Endothelial cell of umbilical vein (primary cell): ENCODE measurements at regions not wholly inside any gene's neighbourhood (a gene's known extent, or its start where the extent isn't known, plus 50 kb on each side); places are given as distances from the start of the nearest gene placed in this dataset.

Experiments
- CTCF ChIP-seq, 2 donors: IDR thresholded peaks; 1 replicate in 1 of 2; 2 replicates in 1 of 2; pipeline ENCODE4 v1.5.1; 2011; ENCODE audit warnings: low read length in 2 of 2, mild to moderate bottlenecking in 2 of 2, moderate library complexity in 2 of 2, control low read depth in 1 of 2, inconsistent platforms in 1 of 2, low read depth in 1 of 2; ENCODE audit not compliant: insufficient read depth in 1 of 2; ENCODE audit errors: extremely low read depth in 1 of 2
- POLR2A ChIP-seq: IDR thresholded peaks from 2 replicates; pipeline ENCODE4 v1.6.1; 2012; ENCODE audit warnings: low read depth, mild to moderate bottlenecking, control low read depth, low read length
- POLR2AphosphoS5 ChIP-seq: IDR thresholded peaks from 2 replicates; pipeline ENCODE4 v1.6.1; 2012; ENCODE audit warnings: low read depth, mild to moderate bottlenecking, control low read depth, low read length, moderate library complexity; ENCODE audit not compliant: insufficient read depth

GRCh38 chr2:234836271-234836670, 115.5 kb upstream of the SH3BP4 start:
- TF ChIP-seq POLR2AphosphoS5, result no peak
- no peak for TF ChIP-seq CTCF (IDR thresholded peaks at IDR 0.05; ENCODE audit: extremely low read depth in 1 of 2, insufficient read depth in 1 of 2, low read depth in 1 of 2, low read length in 2 of 2)
- TF ChIP-seq POLR2A, result no peak
